Right renal cortex interstitium (tissue), 3 donors: ENCODE measurements at regions not wholly inside any gene's neighbourhood (a gene's known extent, or its start where the extent isn't known, plus 50 kb on each side); places are given as distances from the start of the nearest gene placed in this dataset.
A peak's percentile ranks its signal among the peaks of the same experiment; 100 is the strongest.

ENCODE experiments used
- DNase-seq, 3 donors: peaks; one replicate each; pipeline ENCODE4 v3.0.0-alpha.2; 2013; ENCODE audit warnings: low read depth in 3 of 3, low spot score in 2 of 3

- no peak for DNase-seq
Measured at GRCh38 chr7:25619963-25620799, 391.9 kb upstream of the NPVF start.

- DNase-seq, result no peak
Measured at GRCh38 chr7:25621993-25622392, 393.7 kb upstream of the NPVF start.

GRCh38 chr7:25622695-25623094 is 394.4 kb upstream of the NPVF start:
- DNase-seq, result no peak

- DNase-seq, result no peak
Measured at GRCh38 chr7:25624051-25624450, 395.8 kb upstream of the NPVF start.

GRCh38 chr7:25624833-25625232 is 396.5 kb upstream of the NPVF start:
- DNase-seq, result peak; percentile 60 to 66 (median 61)

GRCh38 chr7:25625306-25625992 is 397.2 kb upstream of the NPVF start:
- no peak for DNase-seq

- no peak for DNase-seq
Measured at GRCh38 chr7:25626451-25627131, 398.3 kb upstream of the NPVF start.

GRCh38 chr7:25628446-25628845 is 400.2 kb upstream of the NPVF start:
- no peak for DNase-seq

GRCh38 chr7:25632616-25633015 is 404.3 kb upstream of the NPVF start:
- DNase-seq, result no peak

GRCh38 chr7:25633426-25634036 is 405.2 kb upstream of the NPVF start:
- no peak for DNase-seq

- no peak for DNase-seq
Measured at GRCh38 chr7:25636168-25636567, 407.9 kb upstream of the NPVF start.

GRCh38 chr7:25636871-25637283 is 408.6 kb upstream of the NPVF start:
- peak in 1 of 3 donors; percentile 49 for DNase-seq

GRCh38 chr7:25638068-25638467 is 409.8 kb upstream of the NPVF start:
- DNase-seq, result no peak

GRCh38 chr7:25638590-25639244 is 410.4 kb upstream of the NPVF start:
- DNase-seq, result no peak

GRCh38 chr7:25642849-25643248 is 414.6 kb upstream of the NPVF start:
- DNase-seq, result no peak

- no peak for DNase-seq
Measured at GRCh38 chr7:25643286-25643685, 415.0 kb upstream of the NPVF start.

- DNase-seq, result no peak
Measured at GRCh38 chr7:25643770-25644394, 415.6 kb upstream of the NPVF start.

- DNase-seq, result no peak
Measured at GRCh38 chr7:25646726-25647413, 418.6 kb upstream of the NPVF start.

GRCh38 chr7:25647872-25648271 is 419.6 kb upstream of the NPVF start:
- no peak for DNase-seq

- DNase-seq, result no peak
Measured at GRCh38 chr7:25652366-25652765, 424.1 kb upstream of the NPVF start.
